CD4-positive, alpha-beta T cell treated with Interleukin-2 at 100 ng/mL for 4 hours (primary cell): ENCODE measurements at regions not wholly inside any gene's neighbourhood (a gene's known extent, or its start where the extent isn't known, plus 50 kb on each side); places are given as distances from the start of the nearest gene placed in this dataset.

Source experiments
- DNase-seq: peaks from one replicate; pipeline ENCODE4 v3.0.0-alpha.2; 2020; ENCODE audit warnings: low spot score

- DNase-seq: no peak
These were observed 50.0 kb downstream of the NCOR2 start for GRCh38 chr12:124517260-124518050.

DNA sequence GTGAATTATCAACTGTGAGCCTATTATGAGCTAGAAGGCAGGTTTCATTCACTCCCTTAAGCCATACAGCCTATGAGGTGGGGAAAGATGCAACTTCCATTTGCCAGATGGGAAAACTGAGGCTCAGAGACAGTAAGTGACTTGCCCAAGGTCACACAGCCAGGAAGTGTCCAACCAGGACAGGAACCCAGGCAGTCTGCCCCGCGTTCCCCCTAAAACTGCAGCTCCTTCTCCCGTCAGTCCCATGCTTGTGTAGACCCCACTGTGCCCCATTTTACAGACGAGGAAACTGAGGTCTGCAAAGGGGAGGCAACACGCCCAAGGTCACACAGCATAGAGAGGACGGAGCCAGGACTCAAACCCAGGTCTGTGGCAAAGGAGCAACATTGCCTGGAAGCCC lies 50.6 kb downstream of the NCOR2 start:
- DNase-seq: no peak

- DNase-seq: no peak
These were observed 51.4 kb downstream of the NCOR2 start for GRCh38 chr12:124515981-124516380.

GRCh38 chr12:124514996-124515932 lies 52.1 kb downstream of the NCOR2 start:
- DNase-seq: no peak

GRCh38 chr12:124514145-124514995 lies 53.0 kb downstream of the NCOR2 start:
- no peak for DNase-seq

DNA sequence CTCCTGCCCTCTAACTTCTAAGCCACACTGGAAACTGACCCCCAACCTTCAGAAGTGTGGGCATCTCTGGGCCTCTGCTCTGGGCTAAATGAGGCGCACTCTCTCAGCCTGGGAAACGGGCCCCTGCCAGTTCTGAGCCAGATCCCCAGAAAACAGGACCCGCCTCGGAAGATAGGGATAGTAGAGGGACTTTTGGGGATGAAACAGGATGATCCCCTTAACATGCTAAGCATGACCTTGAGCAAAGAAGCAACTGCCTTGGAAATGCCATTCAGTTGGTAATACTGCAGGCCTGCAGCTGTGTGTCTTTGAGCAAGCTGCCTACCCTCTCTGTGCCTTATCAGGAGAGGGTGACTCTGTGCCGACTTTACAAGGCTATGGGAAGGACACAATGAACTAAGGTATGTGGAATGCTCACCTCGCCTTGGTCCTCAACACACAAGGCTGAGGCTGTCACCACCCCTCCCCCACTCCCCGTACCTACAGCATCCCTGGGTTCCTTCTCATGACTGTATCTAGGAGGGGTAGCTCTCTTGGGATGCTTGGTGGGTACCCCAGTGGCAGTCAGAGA lies 54.0 kb downstream of the NCOR2 start:
- no peak for DNase-seq

- no peak for DNase-seq
These were observed 54.6 kb downstream of the NCOR2 start for GRCh38 chr12:124512667-124513296.

GRCh38 chr12:124511259-124511985 lies 56.0 kb downstream of the NCOR2 start:
- DNase-seq: no peak

- no peak for DNase-seq
These were observed 57.0 kb downstream of the NCOR2 start for GRCh38 chr12:124510301-124510970.

DNA sequence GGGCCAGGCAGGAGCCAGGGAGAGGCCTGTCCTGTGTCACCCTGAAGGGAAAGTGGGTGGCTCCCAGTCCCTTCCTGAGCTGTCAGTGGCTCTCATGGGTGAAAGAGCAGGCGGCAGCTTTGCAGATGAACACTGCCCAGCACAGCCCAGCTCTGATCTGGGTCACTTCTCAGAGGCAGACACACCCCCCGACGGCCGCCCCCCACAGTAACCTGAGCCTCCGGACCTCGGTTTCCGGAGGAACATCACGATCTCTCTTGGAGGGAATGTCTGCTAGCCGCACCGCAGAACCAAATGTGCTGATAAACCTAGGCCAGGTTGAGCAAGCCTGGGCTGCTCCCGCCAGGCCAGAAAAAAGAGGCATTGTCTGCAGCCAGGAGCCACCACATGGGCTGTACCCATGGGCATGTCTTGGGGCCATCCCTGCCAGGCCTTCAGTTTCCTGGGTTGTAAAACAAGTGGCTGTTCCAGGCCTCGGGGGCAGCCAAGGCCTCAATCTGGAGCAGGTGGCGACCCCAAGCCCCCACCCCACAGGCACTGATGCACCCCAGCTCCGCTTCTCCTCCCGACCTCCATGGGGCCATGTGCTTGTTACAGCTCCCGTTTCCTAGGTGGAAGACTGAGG lies 57.6 kb downstream of the NCOR2 start:
- DNase-seq: no peak

- no peak for DNase-seq
These were observed 58.1 kb downstream of the NCOR2 start for GRCh38 chr12:124509300-124509675.

- DNase-seq: no peak
These were observed 58.9 kb downstream of the NCOR2 start for GRCh38 chr12:124508381-124509079.

- DNase-seq: no peak
These were observed 60.0 kb downstream of the NCOR2 start for GRCh38 chr12:124507188-124508109.

GRCh38 chr12:124506832-124507153 lies 60.6 kb downstream of the NCOR2 start:
- no peak for DNase-seq

DNA sequence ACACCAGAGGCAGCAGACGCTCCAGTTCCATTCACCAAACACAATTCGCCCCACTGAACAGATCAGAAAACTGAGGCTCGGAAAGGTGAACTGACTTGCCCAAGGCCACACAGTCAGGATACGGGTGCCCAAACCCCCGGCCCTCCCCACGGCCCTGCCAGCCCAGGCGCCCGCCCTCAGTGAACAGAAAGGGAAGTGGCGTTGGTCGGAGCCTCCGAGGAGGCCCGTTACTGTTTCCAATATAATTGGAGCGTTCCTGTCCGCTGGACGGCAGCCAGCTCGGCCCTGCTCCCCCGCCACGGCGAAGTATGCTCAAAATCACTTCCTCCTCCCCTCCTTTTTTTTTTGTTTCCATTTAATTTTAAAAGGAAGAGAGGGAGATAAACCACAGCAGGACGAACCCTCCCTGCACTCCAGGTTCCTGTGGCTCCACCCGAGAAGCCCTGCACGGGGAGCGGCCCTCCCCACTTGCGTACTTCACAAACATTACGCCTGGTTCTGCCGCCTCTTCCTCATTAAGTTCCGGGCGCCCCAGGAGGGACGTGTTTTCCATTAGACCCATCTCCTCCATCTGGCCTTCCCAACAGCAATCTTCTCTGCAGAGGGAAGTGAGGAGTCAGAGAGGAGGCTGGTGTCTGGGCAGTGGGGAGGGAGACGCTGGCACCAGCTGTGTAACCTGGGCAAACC lies 61.1 kb downstream of the NCOR2 start:
- no peak for DNase-seq

GRCh38 chr12:124505001-124505818 lies 62.2 kb downstream of the NCOR2 start:
- DNase-seq: no peak
